ENCODE measurements at regions not wholly inside any gene's neighbourhood (a gene's known extent, or its start where the extent isn't known, plus 50 kb on each side); places are given as distances from the start of the nearest gene placed in this dataset.

DNA sequence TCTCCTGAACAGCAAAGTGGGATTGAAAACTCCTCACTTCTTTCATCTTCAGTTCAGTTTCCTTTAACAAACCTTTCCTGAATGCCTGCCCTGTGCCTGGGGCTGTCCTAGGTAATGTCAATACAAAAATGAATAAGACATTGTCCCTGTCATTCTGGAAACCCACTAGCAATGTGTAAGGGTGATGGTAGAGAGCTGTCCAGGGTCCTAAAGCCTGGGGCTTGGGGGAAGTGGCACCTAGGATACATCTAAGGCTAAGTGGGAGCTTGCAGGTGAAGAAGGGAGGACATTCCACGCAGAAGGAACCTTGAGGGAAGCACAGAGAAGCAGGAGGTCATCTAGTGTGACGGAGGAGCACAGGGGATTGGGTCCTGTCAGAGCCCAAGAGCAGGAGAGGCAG, 212.7 kb upstream of the PPP2R3A start:
- TF ChIP-seq NR2F2 (IDR thresholded peaks at IDR 0.05) (no peak), REST (IDR thresholded peaks at IDR 0.05) (peak; percentile 75), SP1 (IDR thresholded peaks at IDR 0.05) (no peak), JUND (IDR thresholded peaks at IDR 0.05) (no peak), ZBTB33 (IDR thresholded peaks at IDR 0.05) (no peak), GABPA (IDR thresholded peaks at IDR 0.05 in 1 of 2, conservative IDR thresholded peaks at IDR 0.05 in 1 of 2) (no peak)
- TF ChIP-seq, protein P1, sequence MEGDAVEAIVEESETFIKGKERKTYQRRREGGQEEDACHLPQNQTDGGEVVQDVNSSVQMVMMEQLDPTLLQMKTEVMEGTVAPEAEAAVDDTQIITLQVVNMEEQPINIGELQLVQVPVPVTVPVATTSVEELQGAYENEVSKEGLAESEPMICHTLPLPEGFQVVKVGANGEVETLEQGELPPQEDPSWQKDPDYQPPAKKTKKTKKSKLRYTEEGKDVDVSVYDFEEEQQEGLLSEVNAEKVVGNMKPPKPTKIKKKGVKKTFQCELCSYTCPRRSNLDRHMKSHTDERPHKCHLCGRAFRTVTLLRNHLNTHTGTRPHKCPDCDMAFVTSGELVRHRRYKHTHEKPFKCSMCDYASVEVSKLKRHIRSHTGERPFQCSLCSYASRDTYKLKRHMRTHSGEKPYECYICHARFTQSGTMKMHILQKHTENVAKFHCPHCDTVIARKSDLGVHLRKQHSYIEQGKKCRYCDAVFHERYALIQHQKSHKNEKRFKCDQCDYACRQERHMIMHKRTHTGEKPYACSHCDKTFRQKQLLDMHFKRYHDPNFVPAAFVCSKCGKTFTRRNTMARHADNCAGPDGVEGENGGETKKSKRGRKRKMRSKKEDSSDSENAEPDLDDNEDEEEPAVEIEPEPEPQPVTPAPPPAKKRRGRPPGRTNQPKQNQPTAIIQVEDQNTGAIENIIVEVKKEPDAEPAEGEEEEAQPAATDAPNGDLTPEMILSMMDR (IDR thresholded peaks at IDR 0.05; ENCODE audit: low read depth, low read length, missing input control) = no peak
- TF ChIP-seq, protein P2, sequence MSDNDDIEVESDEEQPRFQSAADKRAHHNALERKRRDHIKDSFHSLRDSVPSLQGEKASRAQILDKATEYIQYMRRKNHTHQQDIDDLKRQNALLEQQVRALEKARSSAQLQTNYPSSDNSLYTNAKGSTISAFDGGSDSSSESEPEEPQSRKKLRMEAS (IDR thresholded peaks at IDR 0.05) = no peak

Measured in liver (tissue), 3 donors.